Kidney epithelial cell (primary cell): ENCODE measurements at regions not wholly inside any gene's neighbourhood (a gene's known extent, or its start where the extent isn't known, plus 50 kb on each side); places are given as distances from the start of the nearest gene placed in this dataset.

Experiments
- DNase-seq: peaks from one replicate; pipeline ENCODE4 v3.0.0-alpha.2; 2010; ENCODE audit warnings: low read depth
- H3K27me3 ChIP-seq: 2 replicates; pipeline ENCODE4 v1.6.0; 2011; ENCODE audit warnings: low read length; ENCODE audit not compliant: control insufficient read depth, insufficient read depth
- H3K36me3 ChIP-seq: 2 replicates; pipeline ENCODE4 v1.5.1; 2011; ENCODE audit warnings: low read length; ENCODE audit not compliant: control insufficient read depth, insufficient read depth
- H3K4me3 ChIP-seq: 2 replicates; pipeline ENCODE4 v1.5.1; 2011; ENCODE audit warnings: low read depth, mild to moderate bottlenecking, control low read depth, low read length
- CTCF ChIP-seq: IDR thresholded peaks from 2 replicates; pipeline ENCODE4 v1.5.1; 2011; ENCODE audit warnings: mild to moderate bottlenecking, moderate library complexity, low read length, control low read depth, inconsistent platforms; ENCODE audit not compliant: insufficient read depth, poor library complexity, severe bottlenecking

DNA sequence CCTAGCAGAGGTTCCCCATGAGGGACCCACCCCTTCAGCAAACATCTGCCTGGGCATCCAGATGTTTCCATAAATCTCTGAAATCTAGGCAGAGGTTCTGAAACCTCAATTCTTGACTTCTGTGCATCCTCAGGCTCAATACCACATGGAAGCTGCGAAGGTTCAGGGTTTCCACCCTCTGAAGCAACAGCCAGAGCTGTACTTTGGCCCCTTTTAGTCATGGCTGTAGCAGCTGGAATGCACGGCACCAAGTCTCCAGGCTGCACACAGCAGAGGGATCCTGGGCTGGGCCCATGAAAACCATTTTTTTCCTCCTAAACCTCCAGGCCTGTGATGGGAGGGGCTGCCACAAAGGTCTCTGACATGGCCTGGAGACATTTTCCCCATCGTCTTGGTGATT lies 93.0 kb upstream of the FIGN start:
- no peak for DNase-seq
- TF ChIP-seq CTCF, result no peak
- no peak overlapping the region for H3K4me3 ChIP-seq
- H3K27me3 ChIP-seq, result no peaks in the 10 kb centered on the region
- no peaks in the 10 kb centered on the region for H3K36me3 ChIP-seq

- no peak for DNase-seq
- Histone ChIP-seq H3K27me3 (no peaks in the 10 kb centered on the region), H3K4me3 (no peak overlapping the region), H3K36me3 (no peaks in the 10 kb centered on the region)
- no peak for TF ChIP-seq CTCF
Measured at GRCh38 chr2:163822033-163822432, 86.2 kb upstream of the FIGN start.

DNA sequence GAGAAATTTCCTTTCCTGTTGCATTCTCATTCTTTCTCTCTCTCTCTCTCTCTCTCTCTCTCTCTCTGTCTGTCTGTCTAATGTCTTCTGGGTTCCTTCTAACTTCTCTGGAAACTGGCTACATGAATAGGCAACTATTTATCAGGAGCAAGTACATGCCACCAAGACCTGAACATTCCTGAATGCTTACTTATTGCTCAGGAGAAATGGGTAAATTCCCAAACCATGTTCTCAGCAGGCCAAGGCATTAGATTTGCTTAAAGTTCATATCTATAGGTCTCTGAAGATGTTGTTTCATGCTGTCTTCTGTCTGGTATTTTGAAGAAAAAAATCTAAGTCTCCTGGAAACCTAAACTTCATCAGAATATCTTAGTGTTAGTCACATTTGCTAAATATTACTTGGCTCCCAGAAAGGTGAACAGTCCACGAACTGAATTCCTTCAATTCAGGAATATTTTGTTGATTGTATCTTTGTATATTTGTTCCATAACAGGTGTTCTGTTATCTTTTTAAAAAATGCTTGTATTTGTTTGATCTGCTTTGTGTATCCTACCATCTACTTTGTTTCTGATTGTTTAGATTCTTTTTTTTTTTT lies 77.2 kb upstream of the FIGN start:
- no peak for DNase-seq
- no peaks in the 10 kb centered on the region for H3K27me3 ChIP-seq
- no peak for TF ChIP-seq CTCF
- no peak overlapping the region for H3K4me3 ChIP-seq
- H3K36me3 ChIP-seq, result no peaks in the 10 kb centered on the region

GRCh38 chr2:163808406-163808805 lies 72.6 kb upstream of the FIGN start:
- Histone ChIP-seq H3K36me3 (no peaks in the 10 kb centered on the region), H3K27me3 (no peaks in the 10 kb centered on the region), H3K4me3 (no peak overlapping the region)
- no peak for DNase-seq
- TF ChIP-seq CTCF, result no peak

- H3K36me3 ChIP-seq, result no peaks in the 10 kb centered on the region
- TF ChIP-seq CTCF, result no peak
- DNase-seq, result no peak
- no peak overlapping the region for H3K4me3 ChIP-seq
- no peaks in the 10 kb centered on the region for H3K27me3 ChIP-seq
Measured at GRCh38 chr2:163802284-163802683, 66.5 kb upstream of the FIGN start.

- Histone ChIP-seq H3K36me3 (no peaks in the 10 kb centered on the region), H3K4me3 (no peak overlapping the region), H3K27me3 (no peaks in the 10 kb centered on the region)
- TF ChIP-seq CTCF, result no peak
- DNase-seq, result no peak
Measured at GRCh38 chr2:163801486-163801885, 65.7 kb upstream of the FIGN start.
